ENCODE measurements at regions not wholly inside any gene's neighbourhood (a gene's known extent, or its start where the extent isn't known, plus 50 kb on each side); places are given as distances from the start of the nearest gene placed in this dataset.

- Mint-ChIP-seq H3K27ac (no peak overlapping the region), H3K4me1 (no peaks in the 10 kb centered on the region), H3K4me3 (no peak overlapping the region), H3K36me3 (no peaks in the 10 kb centered on the region), H3K27me3 (no peaks in the 10 kb centered on the region), H3K9me3 (ENCODE audit: low read depth) (no peaks in the 10 kb centered on the region)
- DNase-seq (no peak), ATAC-seq (no peak)
- CTCF ChIA-PET: no interaction called here
These were observed 327.9 kb upstream of the PROX1 start for GRCh38 chr1:213659580-213660547.

GRCh38 chr1:213661302-213661701, 326.5 kb upstream of the PROX1 start:
- ATAC-seq (no peak), DNase-seq (no peak)
- CTCF ChIA-PET: no interaction called here
- H3K27ac Mint-ChIP-seq: no peak overlapping the region
- H3K9me3 Mint-ChIP-seq (ENCODE audit: low read depth): no peaks in the 10 kb centered on the region
- no peaks in the 10 kb centered on the region for H3K36me3 Mint-ChIP-seq
- no peak overlapping the region for H3K4me3 Mint-ChIP-seq
- no peaks in the 10 kb centered on the region for H3K27me3 Mint-ChIP-seq
- H3K4me1 Mint-ChIP-seq: no peaks in the 10 kb centered on the region

GRCh38 chr1:213666113-213666512, 321.7 kb upstream of the PROX1 start:
- DNase-seq: no peak
- Mint-ChIP-seq H3K27me3 (no peaks in the 10 kb centered on the region), H3K9me3 (ENCODE audit: low read depth) (no peaks in the 10 kb centered on the region), H3K4me1 (no peaks in the 10 kb centered on the region), H3K36me3 (no peaks in the 10 kb centered on the region), H3K4me3 (no peak overlapping the region), H3K27ac (no peak overlapping the region)
- CTCF ChIA-PET: no interaction called here
- ATAC-seq: no peak

- DNase-seq: no peak
- H3K4me3 Mint-ChIP-seq: no peak overlapping the region
- no peaks in the 10 kb centered on the region for H3K27me3 Mint-ChIP-seq
- CTCF ChIA-PET: no interaction called here
- no peaks in the 10 kb centered on the region for H3K36me3 Mint-ChIP-seq
- ATAC-seq: no peak
- no peaks in the 10 kb centered on the region for H3K4me1 Mint-ChIP-seq
- H3K27ac Mint-ChIP-seq: no peak overlapping the region
- no peaks in the 10 kb centered on the region for H3K9me3 Mint-ChIP-seq (ENCODE audit: low read depth)
These were observed 320.9 kb upstream of the PROX1 start for GRCh38 chr1:213666922-213667321.

- Mint-ChIP-seq H3K27me3 (no peaks in the 10 kb centered on the region), H3K36me3 (no peaks in the 10 kb centered on the region), H3K4me3 (no peak overlapping the region), H3K27ac (no peak overlapping the region), H3K9me3 (ENCODE audit: low read depth) (no peaks in the 10 kb centered on the region), H3K4me1 (no peaks in the 10 kb centered on the region)
- DNase-seq (no peak), ATAC-seq (no peak)
- CTCF ChIA-PET: no interaction called here
These were observed 318.3 kb upstream of the PROX1 start for GRCh38 chr1:213669512-213669911.

GRCh38 chr1:213669964-213670691, 317.6 kb upstream of the PROX1 start:
- Mint-ChIP-seq H3K27me3 (no peaks in the 10 kb centered on the region), H3K9me3 (ENCODE audit: low read depth) (no peaks in the 10 kb centered on the region), H3K4me3 (no peak overlapping the region), H3K36me3 (no peaks in the 10 kb centered on the region), H3K27ac (no peak overlapping the region), H3K4me1 (no peaks in the 10 kb centered on the region)
- no peak for DNase-seq
- CTCF ChIA-PET: no interaction called here
- ATAC-seq: no peak

GRCh38 chr1:213670692-213671023, 317.1 kb upstream of the PROX1 start:
- H3K9me3 Mint-ChIP-seq (ENCODE audit: low read depth): no peaks in the 10 kb centered on the region
- no peak for ATAC-seq
- CTCF ChIA-PET: no interaction called here
- DNase-seq: no peak
- no peaks in the 10 kb centered on the region for H3K27me3 Mint-ChIP-seq
- no peaks in the 10 kb centered on the region for H3K4me1 Mint-ChIP-seq
- no peak overlapping the region for H3K27ac Mint-ChIP-seq
- H3K4me3 Mint-ChIP-seq: no peak overlapping the region
- no peaks in the 10 kb centered on the region for H3K36me3 Mint-ChIP-seq

- Mint-ChIP-seq H3K36me3 (no peaks in the 10 kb centered on the region), H3K9me3 (ENCODE audit: low read depth) (no peaks in the 10 kb centered on the region), H3K4me3 (no peak overlapping the region), H3K27me3 (no peaks in the 10 kb centered on the region), H3K27ac (no peak overlapping the region), H3K4me1 (no peaks in the 10 kb centered on the region)
- DNase-seq (no peak), ATAC-seq (no peak)
- CTCF ChIA-PET: no interaction called here
These were observed 312.7 kb upstream of the PROX1 start for GRCh38 chr1:213675043-213675442.

GRCh38 chr1:213676736-213677135, 311.0 kb upstream of the PROX1 start:
- Mint-ChIP-seq H3K36me3 (no peaks in the 10 kb centered on the region), H3K4me3 (no peak overlapping the region), H3K4me1 (no peaks in the 10 kb centered on the region), H3K27me3 (no peaks in the 10 kb centered on the region), H3K27ac (no peak overlapping the region), H3K9me3 (ENCODE audit: low read depth) (no peaks in the 10 kb centered on the region)
- no peak for ATAC-seq
- CTCF ChIA-PET: no interaction called here
- DNase-seq: no peak

GRCh38 chr1:213678348-213678747, 309.4 kb upstream of the PROX1 start:
- CTCF ChIA-PET: no interaction called here
- ATAC-seq: no peak
- no peak overlapping the region for H3K27ac Mint-ChIP-seq

GRCh38 chr1:213678753-213679152, 309.0 kb upstream of the PROX1 start:
- H3K4me3 Mint-ChIP-seq: no peak overlapping the region
- ATAC-seq: no peak
- DNase-seq: no peak
- H3K27ac Mint-ChIP-seq: no peak overlapping the region
- no peaks in the 10 kb centered on the region for H3K4me1 Mint-ChIP-seq
- no peaks in the 10 kb centered on the region for H3K9me3 Mint-ChIP-seq (ENCODE audit: low read depth)
- no peaks in the 10 kb centered on the region for H3K36me3 Mint-ChIP-seq
- CTCF ChIA-PET: no interaction called here
- no peaks in the 10 kb centered on the region for H3K27me3 Mint-ChIP-seq

More at GRCh38 chr1:213678348-213678747, 309.4 kb upstream of the PROX1 start:
- DNase-seq: no peak
- H3K4me3 Mint-ChIP-seq: no peak overlapping the region
- H3K36me3 Mint-ChIP-seq: no peaks in the 10 kb centered on the region
- no peaks in the 10 kb centered on the region for H3K4me1 Mint-ChIP-seq
- no peaks in the 10 kb centered on the region for H3K27me3 Mint-ChIP-seq
- H3K9me3 Mint-ChIP-seq (ENCODE audit: low read depth): no peaks in the 10 kb centered on the region

GRCh38 chr1:213679153-213679552, 308.6 kb upstream of the PROX1 start:
- H3K4me3 Mint-ChIP-seq: no peak overlapping the region
- DNase-seq (no peak), ATAC-seq (no peak)
- CTCF ChIA-PET: no interaction called here
- H3K4me1 Mint-ChIP-seq: no peaks in the 10 kb centered on the region
- no peaks in the 10 kb centered on the region for H3K27me3 Mint-ChIP-seq
- H3K36me3 Mint-ChIP-seq: no peaks in the 10 kb centered on the region
- H3K9me3 Mint-ChIP-seq (ENCODE audit: low read depth): no peaks in the 10 kb centered on the region
- no peak overlapping the region for H3K27ac Mint-ChIP-seq

GRCh38 chr1:213680677-213681325, 307.0 kb upstream of the PROX1 start:
- Mint-ChIP-seq H3K27me3 (no peaks in the 10 kb centered on the region), H3K36me3 (no peaks in the 10 kb centered on the region), H3K4me3 (no peak overlapping the region), H3K9me3 (ENCODE audit: low read depth) (no peaks in the 10 kb centered on the region), H3K27ac (no peak overlapping the region), H3K4me1 (no peaks in the 10 kb centered on the region)
- ATAC-seq (no peak), DNase-seq (no peak)
- CTCF ChIA-PET: no interaction called here

Measured in activated CD8-positive, alpha-beta memory T cell treated with anti-CD3 and anti-CD28 coated beads, Interleukin-2, amount 10 ng/mL, durations not matched to agents 7 days and 5 days (primary cell).